Osteocyte (in vitro differentiated cells): ENCODE measurements at regions not wholly inside any gene's neighbourhood (a gene's known extent, or its start where the extent isn't known, plus 50 kb on each side); places are given as distances from the start of the nearest gene placed in this dataset.

ENCODE experiments used
- DNase-seq: peaks from one replicate; pipeline ENCODE4 v3.0.0; 2021; ENCODE audit warnings: mixed read lengths; ENCODE audit not compliant: unreplicated experiment; ENCODE audit errors: extremely low spot score
- H3K27ac Mint-ChIP-seq: one replicate; pipeline ENCODE4 v1.8.0; 2021; ENCODE audit warnings: mild to moderate bottlenecking, mixed read lengths; ENCODE audit not compliant: unreplicated experiment
- H3K27me3 Mint-ChIP-seq: one replicate; pipeline ENCODE4 v1.8.0; 2021; ENCODE audit warnings: mixed read lengths; ENCODE audit not compliant: unreplicated experiment
- H3K36me3 Mint-ChIP-seq: one replicate; pipeline ENCODE4 v1.8.0; 2021; ENCODE audit warnings: mixed read lengths; ENCODE audit not compliant: unreplicated experiment
- H3K4me1 Mint-ChIP-seq: one replicate; pipeline ENCODE4 v1.8.0; 2021; ENCODE audit warnings: mixed read lengths; ENCODE audit not compliant: unreplicated experiment
- H3K4me3 Mint-ChIP-seq: one replicate; pipeline ENCODE4 v1.8.0; 2021; ENCODE audit warnings: mild to moderate bottlenecking, moderate library complexity, mixed read lengths; ENCODE audit not compliant: unreplicated experiment
- H3K9me3 Mint-ChIP-seq: one replicate; pipeline ENCODE4 v1.8.0; 2021; ENCODE audit warnings: mixed read lengths; ENCODE audit not compliant: unreplicated experiment
- CTCF ChIP-seq: fragments of 200-600 bp; sonication (generic); IDR thresholded peaks from 2 replicates; pipeline ENCODE4 v1.5.0; 2021; ENCODE audit warnings: antibody characterized with exemption, mild to moderate bottlenecking, moderate library complexity

- no peak for DNase-seq
- peaks cover 16% of the 10 kb centered on the region for H3K27me3 Mint-ChIP-seq
- no peak for TF ChIP-seq CTCF
- H3K36me3 Mint-ChIP-seq = peaks cover 7% of the 10 kb centered on the region
- peaks cover 33% of the 10 kb centered on the region for H3K9me3 Mint-ChIP-seq
- H3K27ac Mint-ChIP-seq = no peak overlapping the region
- peaks cover 16% of the 10 kb centered on the region for H3K4me1 Mint-ChIP-seq
- no peak overlapping the region for H3K4me3 Mint-ChIP-seq
These were observed 157.3 kb upstream of the DDHD1 start for GRCh38 chr14:53310412-53310811.

- no peak for TF ChIP-seq CTCF
- H3K9me3 Mint-ChIP-seq = peaks cover 21% of the 10 kb centered on the region
- DNase-seq = no peak
- H3K4me1 Mint-ChIP-seq = peaks cover 31% of the 10 kb centered on the region
- H3K4me3 Mint-ChIP-seq = no peak overlapping the region
- no peak overlapping the region for H3K27ac Mint-ChIP-seq
- H3K27me3 Mint-ChIP-seq = peaks cover 3% of the 10 kb centered on the region
- peaks cover 1% of the 10 kb centered on the region for H3K36me3 Mint-ChIP-seq
These were observed 153.8 kb upstream of the DDHD1 start for GRCh38 chr14:53306911-53307310.

GRCh38 chr14:53306267-53306721 lies 153.2 kb upstream of the DDHD1 start:
- peaks cover 17% of the 10 kb centered on the region for H3K9me3 Mint-ChIP-seq
- peak overlapping the region; percentile 66 for H3K4me3 Mint-ChIP-seq
- peak; percentile 87 for TF ChIP-seq CTCF
- peaks cover 1% of the 10 kb centered on the region for H3K36me3 Mint-ChIP-seq
- H3K4me1 Mint-ChIP-seq = peaks cover 31% of the 10 kb centered on the region
- no peak for DNase-seq
- peaks cover 6% of the 10 kb centered on the region for H3K27me3 Mint-ChIP-seq
- no peak overlapping the region for H3K27ac Mint-ChIP-seq

- peaks cover 9% of the 10 kb centered on the region for H3K27me3 Mint-ChIP-seq
- no peak overlapping the region for H3K4me3 Mint-ChIP-seq
- H3K4me1 Mint-ChIP-seq = peaks cover 31% of the 10 kb centered on the region
- H3K36me3 Mint-ChIP-seq = peaks cover 1% of the 10 kb centered on the region
- H3K9me3 Mint-ChIP-seq = peaks cover 2% of the 10 kb centered on the region
- DNase-seq = no peak
- no peak for TF ChIP-seq CTCF
- H3K27ac Mint-ChIP-seq = peak overlapping the region; percentile 71
These were observed 151.7 kb upstream of the DDHD1 start for GRCh38 chr14:53304726-53305381.

GRCh38 chr14:53295985-53296582 lies 143.0 kb upstream of the DDHD1 start:
- DNase-seq = no peak
- no peak overlapping the region for H3K4me3 Mint-ChIP-seq
- peak; percentile 72 for TF ChIP-seq CTCF

More at GRCh38 chr14:53295985-53296582, 143.0 kb upstream of the DDHD1 start:
- H3K27ac Mint-ChIP-seq = no peak overlapping the region
- peaks cover 17% of the 10 kb centered on the region for H3K27me3 Mint-ChIP-seq
- no peaks in the 10 kb centered on the region for H3K4me1 Mint-ChIP-seq
- H3K9me3 Mint-ChIP-seq = no peaks in the 10 kb centered on the region
- H3K36me3 Mint-ChIP-seq = no peaks in the 10 kb centered on the region
